GM23248 (cell line): ENCODE measurements at regions not wholly inside any gene's neighbourhood (a gene's known extent, or its start where the extent isn't known, plus 50 kb on each side); places are given as distances from the start of the nearest gene placed in this dataset.

Source experiments
- DNase-seq: peaks from one replicate; pipeline ENCODE4 v3.0.0-alpha.2; 2015
- H2AFZ ChIP-seq: fragments of 200-600 bp; sonication (generic); 2 replicates; pipeline ENCODE4 v1.6.1; 2016; ENCODE audit warnings: antibody characterized with exemption
- H3F3A ChIP-seq: fragments of 200-600 bp; sonication (generic); 2 replicates; pipeline ENCODE4 v1.6.1; 2016; ENCODE audit warnings: mild to moderate bottlenecking, antibody characterized with exemption, mixed run types; ENCODE audit not compliant: insufficient read depth
- H3K27ac ChIP-seq: fragments of 200-600 bp; sonication (generic); 2 replicates; pipeline ENCODE4 v1.5.1; 2016; ENCODE audit warnings: mild to moderate bottlenecking
- H3K27me3 ChIP-seq: fragments of 200-600 bp; sonication (generic); replicated peaks from 2 replicates; pipeline ENCODE4 v1.6.1; 2016; ENCODE audit warnings: mild to moderate bottlenecking; ENCODE audit not compliant: insufficient read depth
- H3K36me3 ChIP-seq: fragments of 200-600 bp; sonication (generic); 2 replicates; pipeline ENCODE4 v1.6.1; 2016; ENCODE audit warnings: low read depth, mild to moderate bottlenecking
- H3K4me1 ChIP-seq: fragments of 200-600 bp; sonication (generic); 2 replicates; pipeline ENCODE4 v1.6.1; 2016; ENCODE audit warnings: mild to moderate bottlenecking; ENCODE audit not compliant: insufficient read depth
- H3K4me2 ChIP-seq: fragments of 200-600 bp; sonication (generic); one replicate; pipeline ENCODE4 v1.6.1; 2016; ENCODE audit warnings: mild to moderate bottlenecking; ENCODE audit not compliant: unreplicated experiment
- H3K4me3 ChIP-seq: fragments of 200-600 bp; sonication (generic); 2 replicates; pipeline ENCODE4 v1.5.1; 2016; ENCODE audit warnings: mild to moderate bottlenecking
- H3K79me2 ChIP-seq: fragments of 200-600 bp; sonication (generic); 2 replicates; pipeline ENCODE4 v1.6.1; 2016; ENCODE audit warnings: mild to moderate bottlenecking; ENCODE audit not compliant: insufficient read depth
- H3K9ac ChIP-seq: fragments of 200-600 bp; sonication (generic); 2 replicates; pipeline ENCODE4 v1.6.1; 2016; ENCODE audit warnings: mild to moderate bottlenecking
- H3K9me2 ChIP-seq: fragments of 200-600 bp; sonication (generic); 2 replicates; pipeline ENCODE4 v1.6.1; 2016; ENCODE audit warnings: mixed run types, mild to moderate bottlenecking, moderate library complexity; ENCODE audit not compliant: insufficient read depth
- H3K9me3 ChIP-seq: fragments of 200-600 bp; sonication (generic); one replicate; pipeline ENCODE4 v1.6.1; 2017; ENCODE audit warnings: low read depth
- H4K20me1 ChIP-seq: fragments of 200-600 bp; sonication (generic); 2 replicates; pipeline ENCODE4 v1.6.0; 2016; ENCODE audit not compliant: insufficient read depth
- EZH2 ChIP-seq: fragments of 200-600 bp; sonication (generic); IDR thresholded peaks from 2 replicates; pipeline ENCODE4 v1.6.1; 2018; ENCODE audit warnings: antibody characterized with exemption, mild to moderate bottlenecking; ENCODE audit not compliant: insufficient read depth, poor library complexity, severe bottlenecking
- EZH2phosphoT487 ChIP-seq: fragments of 200-600 bp; sonication (generic); IDR thresholded peaks from 2 replicates; pipeline ENCODE4 v1.6.1; 2018; ENCODE audit warnings: antibody characterized with exemption, moderate library complexity, mild to moderate bottlenecking, low read depth; ENCODE audit not compliant: insufficient read depth
- WGBS, 2 experiments: methylation state at CpG; one replicate each; pipeline ENCODE4 v1.1.6; 2015 to 2017; ENCODE audit warnings: low lambda C conversion rate in 2 of 2, low coverage in 1 of 2; ENCODE audit errors: missing lambda C conversion rate in 2 of 2; 5-methylcytosine and 5-hydroxymethylcytosine counted together
- in situ Hi-C: fragments of 300-500 bp; cut with MboI; formaldehyde crosslinking; loops from 2 replicates; pipeline ENCODE4 v1.15.0; 2020

GRCh38 chr12:29041621-29042020 lies 107.5 kb upstream of the FAR2 start:
- in situ Hi-C loops: no loop called here
- peak overlapping the region; percentile 62 for H3K9ac ChIP-seq
- H3K79me2 ChIP-seq: no peaks in the 10 kb centered on the region
- peak overlapping the region; percentile 81 for H3K4me2 ChIP-seq
- peaks cover 42% of the 10 kb centered on the region for H3F3A ChIP-seq
- peak; percentile 91 for DNase-seq
- H3K9me3 ChIP-seq: no peaks in the 10 kb centered on the region
- no peaks in the 10 kb centered on the region for H3K9me2 ChIP-seq
- 5% methylated on average over 4 of the region's 4 CpGs for WGBS, 2 experiments
- no peaks in the 10 kb centered on the region for H3K27me3 ChIP-seq
- TF ChIP-seq EZH2: no peak
- peak; percentile 79; the same call in 1 of the 2 replicates for TF ChIP-seq EZH2phosphoT487
- peak overlapping the region; percentile 43; the same call in 1 of the 2 replicates for H2AFZ ChIP-seq
- H4K20me1 ChIP-seq: no peaks in the 10 kb centered on the region
- H3K4me1 ChIP-seq: peaks cover 48% of the 10 kb centered on the region
- H3K4me3 ChIP-seq: peak overlapping the region; percentile 40; the same call in 1 of the 2 replicates
- H3K27ac ChIP-seq: peak overlapping the region; percentile 82
- no peaks in the 10 kb centered on the region for H3K36me3 ChIP-seq

GRCh38 chr12:29043069-29043468 lies 106.0 kb upstream of the FAR2 start:
- no peaks in the 10 kb centered on the region for H3K36me3 ChIP-seq
- no peaks in the 10 kb centered on the region for H3K79me2 ChIP-seq
- DNase-seq: peak; percentile 83
- H3K27ac ChIP-seq: peak overlapping the region; percentile 82
- no peaks in the 10 kb centered on the region for H4K20me1 ChIP-seq
- H3K27me3 ChIP-seq: no peaks in the 10 kb centered on the region
- H3F3A ChIP-seq: peaks cover 42% of the 10 kb centered on the region
- peak overlapping the region; percentile 23; the same call in 1 of the 2 replicates for H3K9ac ChIP-seq
- peak overlapping the region; percentile 35 for H3K4me2 ChIP-seq
- 0 out of 2 replicates have a peak, but pooled peaks have one; percentile 66 for TF ChIP-seq EZH2phosphoT487
- no peak for TF ChIP-seq EZH2
- no peak overlapping the region for H2AFZ ChIP-seq
- H3K4me3 ChIP-seq: no peak overlapping the region
- WGBS, 2 experiments: 0 to 4% methylated on average over 1 of the region's 1 CpG
- no peaks in the 10 kb centered on the region for H3K9me3 ChIP-seq
- peaks cover 48% of the 10 kb centered on the region for H3K4me1 ChIP-seq
- no peaks in the 10 kb centered on the region for H3K9me2 ChIP-seq
- in situ Hi-C loops: no loop called here

GRCh38 chr12:29044799-29045198 lies 104.3 kb upstream of the FAR2 start:
- Histone ChIP-seq H3K27ac (no peak overlapping the region), H3F3A (peaks cover 32% of the 10 kb centered on the region), H3K36me3 (no peaks in the 10 kb centered on the region), H4K20me1 (no peaks in the 10 kb centered on the region), H3K4me2 (no peak overlapping the region), H3K9ac (no peak overlapping the region), H3K79me2 (no peaks in the 10 kb centered on the region), H3K4me3 (no peak overlapping the region), H3K9me3 (no peaks in the 10 kb centered on the region), H3K9me2 (no peaks in the 10 kb centered on the region), H2AFZ (no peak overlapping the region), H3K4me1 (peaks cover 34% of the 10 kb centered on the region), H3K27me3 (no peaks in the 10 kb centered on the region)
- in situ Hi-C loops: no loop called here
- DNase-seq: no peak
- TF ChIP-seq EZH2 (no peak), EZH2phosphoT487 (no peak)
- 0 to 1% methylated on average over 2 of the region's 2 CpGs for WGBS, 2 experiments

GRCh38 chr12:29048787-29049186 lies 100.3 kb upstream of the FAR2 start:
- in situ Hi-C loops: no loop called here
- no peak for DNase-seq
- H3K9ac ChIP-seq: no peak overlapping the region
- H3K36me3 ChIP-seq: no peaks in the 10 kb centered on the region
- no peaks in the 10 kb centered on the region for H3K79me2 ChIP-seq
- peaks cover 4% of the 10 kb centered on the region for H3K4me1 ChIP-seq
- no peak for TF ChIP-seq EZH2phosphoT487
- TF ChIP-seq EZH2: no peak
- no peaks in the 10 kb centered on the region for H3K9me2 ChIP-seq
- no peaks in the 10 kb centered on the region for H3K9me3 ChIP-seq
- no peak overlapping the region for H2AFZ ChIP-seq
- no peaks in the 10 kb centered on the region for H3K27me3 ChIP-seq
- no peak overlapping the region for H3K4me3 ChIP-seq
- no peak overlapping the region for H3K4me2 ChIP-seq
- no peaks in the 10 kb centered on the region for H4K20me1 ChIP-seq
- H3K27ac ChIP-seq: no peak overlapping the region
- WGBS, 2 experiments: 83 to 86% methylated on average over 4 of the region's 4 CpGs
- H3F3A ChIP-seq: no peaks in the 10 kb centered on the region

GRCh38 chr12:29050503-29050902 lies 98.6 kb upstream of the FAR2 start:
- no peaks in the 10 kb centered on the region for H3K79me2 ChIP-seq
- H3K4me1 ChIP-seq: no peaks in the 10 kb centered on the region
- 28 to 31% methylated on average over 3 of the region's 3 CpGs for WGBS, 2 experiments
- no peak overlapping the region for H3K4me2 ChIP-seq
- no peaks in the 10 kb centered on the region for H3K9me3 ChIP-seq
- no peaks in the 10 kb centered on the region for H3F3A ChIP-seq
- TF ChIP-seq EZH2 (no peak), EZH2phosphoT487 (no peak)
- H3K27ac ChIP-seq: no peak overlapping the region
- no peaks in the 10 kb centered on the region for H4K20me1 ChIP-seq
- H3K36me3 ChIP-seq: no peaks in the 10 kb centered on the region
- DNase-seq: no peak
- no peaks in the 10 kb centered on the region for H3K27me3 ChIP-seq
- H3K4me3 ChIP-seq: no peak overlapping the region
- no peak overlapping the region for H2AFZ ChIP-seq
- in situ Hi-C loops: no loop called here
- no peak overlapping the region for H3K9ac ChIP-seq
- no peaks in the 10 kb centered on the region for H3K9me2 ChIP-seq
